ENCODE measurements at regions not wholly inside any gene's neighbourhood (a gene's known extent, or its start where the extent isn't known, plus 50 kb on each side); places are given as distances from the start of the nearest gene placed in this dataset.

DNA sequence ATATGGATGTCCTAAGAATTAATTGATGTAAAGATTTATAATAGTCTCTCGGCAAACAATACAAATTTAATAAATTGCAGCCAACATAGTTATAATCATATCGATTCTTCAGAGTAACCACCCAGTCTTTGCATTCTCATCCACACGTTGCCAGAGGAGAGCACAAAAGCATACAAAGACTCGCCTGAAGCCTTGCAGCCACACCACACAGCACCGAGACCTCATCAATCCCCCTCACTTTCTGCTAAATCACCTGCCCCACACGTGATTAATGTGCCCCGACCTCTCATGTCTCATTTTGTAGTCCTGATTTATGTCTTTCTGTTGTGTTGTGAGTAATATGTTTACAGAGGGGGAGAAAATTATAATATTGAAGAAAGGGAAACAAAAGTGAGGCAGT lies 510.4 kb downstream of the TRIML1 start:
- H3K4me1 ChIP-seq (ENCODE audit: control insufficient read depth, low read length) = no peaks in the 10 kb centered on the region
- H3K4me2 ChIP-seq (ENCODE audit: low read length) = no peak overlapping the region
- no peaks in the 10 kb centered on the region for H4K20me1 ChIP-seq (ENCODE audit: control insufficient read depth, insufficient read depth, low read depth, low read length)
- H3K27me3 ChIP-seq (ENCODE audit: control insufficient read depth, low read length) = no peaks in the 10 kb centered on the region
- H3K4me3 ChIP-seq (ENCODE audit: low read length) = no peak overlapping the region
- H3K36me3 ChIP-seq (ENCODE audit: control insufficient read depth, low read length) = no peaks in the 10 kb centered on the region
- no peaks in the 10 kb centered on the region for H3K79me2 ChIP-seq (ENCODE audit: control insufficient read depth, low read length)
- no peaks in the 10 kb centered on the region for H3K9me3 ChIP-seq (ENCODE audit: control insufficient read depth, insufficient read depth, low read length)
- H3F3A ChIP-seq (ENCODE audit: control insufficient read depth, insufficient read depth) = no peaks in the 10 kb centered on the region
- no peak overlapping the region for H3K27ac ChIP-seq (ENCODE audit: low read depth, low read length)
- H3K9me2 ChIP-seq (replicated peaks; ENCODE audit: control insufficient read depth, low read length) = no peaks in the 10 kb centered on the region
- TF ChIP-seq EZH2phosphoT487 (IDR thresholded peaks at IDR 0.05; ENCODE audit: borderline replicate concordance, low read length) = no peak
- TF ChIP-seq, protein P1, sequence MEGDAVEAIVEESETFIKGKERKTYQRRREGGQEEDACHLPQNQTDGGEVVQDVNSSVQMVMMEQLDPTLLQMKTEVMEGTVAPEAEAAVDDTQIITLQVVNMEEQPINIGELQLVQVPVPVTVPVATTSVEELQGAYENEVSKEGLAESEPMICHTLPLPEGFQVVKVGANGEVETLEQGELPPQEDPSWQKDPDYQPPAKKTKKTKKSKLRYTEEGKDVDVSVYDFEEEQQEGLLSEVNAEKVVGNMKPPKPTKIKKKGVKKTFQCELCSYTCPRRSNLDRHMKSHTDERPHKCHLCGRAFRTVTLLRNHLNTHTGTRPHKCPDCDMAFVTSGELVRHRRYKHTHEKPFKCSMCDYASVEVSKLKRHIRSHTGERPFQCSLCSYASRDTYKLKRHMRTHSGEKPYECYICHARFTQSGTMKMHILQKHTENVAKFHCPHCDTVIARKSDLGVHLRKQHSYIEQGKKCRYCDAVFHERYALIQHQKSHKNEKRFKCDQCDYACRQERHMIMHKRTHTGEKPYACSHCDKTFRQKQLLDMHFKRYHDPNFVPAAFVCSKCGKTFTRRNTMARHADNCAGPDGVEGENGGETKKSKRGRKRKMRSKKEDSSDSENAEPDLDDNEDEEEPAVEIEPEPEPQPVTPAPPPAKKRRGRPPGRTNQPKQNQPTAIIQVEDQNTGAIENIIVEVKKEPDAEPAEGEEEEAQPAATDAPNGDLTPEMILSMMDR (IDR thresholded peaks at IDR 0.05; ENCODE audit: low read depth, low read length, poor library complexity, severe bottlenecking) = no peak

DNA sequence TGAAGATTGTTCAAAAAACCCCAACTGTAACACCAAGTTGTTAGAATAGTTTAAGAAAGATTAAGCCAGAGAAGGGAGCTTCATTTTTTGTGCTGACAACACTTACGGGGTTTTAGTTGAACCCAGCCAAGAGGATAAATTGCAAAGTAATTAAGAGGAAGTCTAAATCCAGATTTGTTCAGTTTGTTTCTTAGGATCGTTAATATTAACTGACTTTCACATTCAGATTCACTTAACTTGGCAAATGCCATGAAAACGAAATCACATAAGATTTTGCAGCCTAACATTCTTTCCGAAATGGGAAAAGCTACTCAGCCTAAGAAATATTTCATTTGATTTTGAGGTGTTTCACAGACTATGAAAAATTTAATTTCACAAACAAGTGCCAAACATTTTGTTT lies 511.3 kb downstream of the TRIML1 start:
- no peak overlapping the region for H3K4me2 ChIP-seq (ENCODE audit: low read length)
- H3K4me3 ChIP-seq (ENCODE audit: low read length) = no peak overlapping the region
- no peaks in the 10 kb centered on the region for H3K79me2 ChIP-seq (ENCODE audit: control insufficient read depth, low read length)
- H4K20me1 ChIP-seq (ENCODE audit: control insufficient read depth, insufficient read depth, low read depth, low read length) = no peaks in the 10 kb centered on the region
- no peaks in the 10 kb centered on the region for H3K9me3 ChIP-seq (ENCODE audit: control insufficient read depth, insufficient read depth, low read length)
- no peak overlapping the region for H3K27ac ChIP-seq (ENCODE audit: low read depth, low read length)
- TF ChIP-seq EZH2phosphoT487 (IDR thresholded peaks at IDR 0.05; ENCODE audit: borderline replicate concordance, low read length) = no peak
- TF ChIP-seq, protein P1 (IDR thresholded peaks at IDR 0.05; ENCODE audit: low read depth, low read length, poor library complexity, severe bottlenecking) = no peak
- H3K9me2 ChIP-seq (replicated peaks; ENCODE audit: control insufficient read depth, low read length) = no peaks in the 10 kb centered on the region
- H3F3A ChIP-seq (ENCODE audit: control insufficient read depth, insufficient read depth) = no peaks in the 10 kb centered on the region
- H3K27me3 ChIP-seq (ENCODE audit: control insufficient read depth, low read length) = no peaks in the 10 kb centered on the region
- no peaks in the 10 kb centered on the region for H3K36me3 ChIP-seq (ENCODE audit: control insufficient read depth, low read length)
- no peaks in the 10 kb centered on the region for H3K4me1 ChIP-seq (ENCODE audit: control insufficient read depth, low read length)

DNA sequence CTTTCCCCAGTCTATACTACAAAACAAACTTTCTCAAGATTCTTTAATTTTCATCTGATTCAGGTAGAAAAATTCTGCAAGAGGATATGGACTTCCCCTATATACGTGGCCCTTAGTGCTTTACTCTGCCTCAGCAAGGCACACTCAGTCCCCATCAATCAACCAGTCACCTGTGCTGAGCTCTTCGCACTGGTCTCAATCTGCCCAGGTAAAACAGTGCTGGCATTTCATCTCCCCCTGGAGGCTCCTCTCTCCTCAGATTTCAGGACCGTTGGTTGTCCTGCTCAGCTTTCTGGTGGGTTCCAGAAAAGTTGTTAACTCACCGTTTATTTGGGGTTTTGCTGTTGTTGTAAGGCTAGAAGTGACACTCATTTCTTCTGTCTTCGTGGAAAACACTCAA lies 518.1 kb downstream of the TRIML1 start:
- TF ChIP-seq, protein P1 (IDR thresholded peaks at IDR 0.05; ENCODE audit: low read depth, low read length, poor library complexity, severe bottlenecking) = no peak
- no peak for TF ChIP-seq EZH2phosphoT487 (IDR thresholded peaks at IDR 0.05; ENCODE audit: borderline replicate concordance, low read length)
- H3K9me2 ChIP-seq (replicated peaks; ENCODE audit: control insufficient read depth, low read length) = no peaks in the 10 kb centered on the region

More for the DNA sequence above, 518.1 kb downstream of the TRIML1 start:
- Histone ChIP-seq H3K4me2 (ENCODE audit: low read length) (no peak overlapping the region), H3K9me3 (ENCODE audit: control insufficient read depth, insufficient read depth, low read length) (peaks cover 4% of the 10 kb centered on the region; the same call in 1 of the 2 replicates), H4K20me1 (ENCODE audit: control insufficient read depth, insufficient read depth, low read depth, low read length) (no peaks in the 10 kb centered on the region), H3K27ac (ENCODE audit: low read depth, low read length) (no peak overlapping the region), H3K27me3 (ENCODE audit: control insufficient read depth, low read length) (no peaks in the 10 kb centered on the region), H3F3A (ENCODE audit: control insufficient read depth, insufficient read depth) (no peaks in the 10 kb centered on the region), H3K4me1 (ENCODE audit: control insufficient read depth, low read length) (no peaks in the 10 kb centered on the region), H3K36me3 (ENCODE audit: control insufficient read depth, low read length) (no peaks in the 10 kb centered on the region), H3K4me3 (ENCODE audit: low read length) (no peak overlapping the region), H3K79me2 (ENCODE audit: control insufficient read depth, low read length) (no peaks in the 10 kb centered on the region)

Data from DOHH2 (cell line).